ENCODE measurements at regions not wholly inside any gene's neighbourhood (a gene's known extent, or its start where the extent isn't known, plus 50 kb on each side); places are given as distances from the start of the nearest gene placed in this dataset.

DNA sequence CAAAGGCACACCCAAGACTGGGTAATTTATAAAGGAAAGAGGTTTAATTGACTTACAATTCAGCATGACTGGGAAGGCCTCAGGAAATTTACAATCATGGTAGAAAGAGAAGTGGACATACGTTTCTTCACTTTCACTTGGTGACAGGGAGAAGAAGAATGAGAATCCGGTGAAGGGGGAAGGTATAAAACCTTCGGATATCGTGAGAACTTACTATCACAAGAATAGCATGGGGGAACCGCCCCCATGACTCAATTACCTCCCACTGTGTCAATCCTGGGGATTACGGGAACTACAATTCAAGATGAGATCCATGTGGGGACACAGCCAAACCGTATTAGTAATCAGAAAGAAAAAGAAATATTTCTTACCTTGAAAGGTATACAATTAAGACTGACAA lies 782.9 kb upstream of the HS3ST1 start:
- TF ChIP-seq EP300 (IDR thresholded peaks at IDR 0.05) (no peak), SMC3 (IDR thresholded peaks at IDR 0.05) (no peak), POLR2A (IDR thresholded peaks at IDR 0.05; ENCODE audit: low read length) (no peak), PBX3 (IDR thresholded peaks at IDR 0.05) (no peak)
- TF ChIP-seq, protein P1, sequence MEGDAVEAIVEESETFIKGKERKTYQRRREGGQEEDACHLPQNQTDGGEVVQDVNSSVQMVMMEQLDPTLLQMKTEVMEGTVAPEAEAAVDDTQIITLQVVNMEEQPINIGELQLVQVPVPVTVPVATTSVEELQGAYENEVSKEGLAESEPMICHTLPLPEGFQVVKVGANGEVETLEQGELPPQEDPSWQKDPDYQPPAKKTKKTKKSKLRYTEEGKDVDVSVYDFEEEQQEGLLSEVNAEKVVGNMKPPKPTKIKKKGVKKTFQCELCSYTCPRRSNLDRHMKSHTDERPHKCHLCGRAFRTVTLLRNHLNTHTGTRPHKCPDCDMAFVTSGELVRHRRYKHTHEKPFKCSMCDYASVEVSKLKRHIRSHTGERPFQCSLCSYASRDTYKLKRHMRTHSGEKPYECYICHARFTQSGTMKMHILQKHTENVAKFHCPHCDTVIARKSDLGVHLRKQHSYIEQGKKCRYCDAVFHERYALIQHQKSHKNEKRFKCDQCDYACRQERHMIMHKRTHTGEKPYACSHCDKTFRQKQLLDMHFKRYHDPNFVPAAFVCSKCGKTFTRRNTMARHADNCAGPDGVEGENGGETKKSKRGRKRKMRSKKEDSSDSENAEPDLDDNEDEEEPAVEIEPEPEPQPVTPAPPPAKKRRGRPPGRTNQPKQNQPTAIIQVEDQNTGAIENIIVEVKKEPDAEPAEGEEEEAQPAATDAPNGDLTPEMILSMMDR (IDR thresholded peaks at IDR 0.05), result no peak
- TF ChIP-seq, protein P2, sequence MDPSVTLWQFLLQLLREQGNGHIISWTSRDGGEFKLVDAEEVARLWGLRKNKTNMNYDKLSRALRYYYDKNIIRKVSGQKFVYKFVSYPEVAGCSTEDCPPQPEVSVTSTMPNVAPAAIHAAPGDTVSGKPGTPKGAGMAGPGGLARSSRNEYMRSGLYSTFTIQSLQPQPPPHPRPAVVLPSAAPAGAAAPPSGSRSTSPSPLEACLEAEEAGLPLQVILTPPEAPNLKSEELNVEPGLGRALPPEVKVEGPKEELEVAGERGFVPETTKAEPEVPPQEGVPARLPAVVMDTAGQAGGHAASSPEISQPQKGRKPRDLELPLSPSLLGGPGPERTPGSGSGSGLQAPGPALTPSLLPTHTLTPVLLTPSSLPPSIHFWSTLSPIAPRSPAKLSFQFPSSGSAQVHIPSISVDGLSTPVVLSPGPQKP (IDR thresholded peaks at IDR 0.05; ENCODE audit: low read depth, low read length), result no peak
